ENCODE measurements at regions not wholly inside any gene's neighbourhood (a gene's known extent, or its start where the extent isn't known, plus 50 kb on each side); places are given as distances from the start of the nearest gene placed in this dataset.
"Not testable (repeated sequence)": the region's sequence is repeated elsewhere in the genome, so short reads cannot be mapped to it uniquely, and the experiment has no call there.

GRCh38 chr2:131682122-131682944 lies 154.6 kb downstream of the CCDC74A start:
- peak overlapping the region; percentile 94 for H2AFZ ChIP-seq (ENCODE audit: low read length)
- H3K4me2 ChIP-seq (ENCODE audit: insufficient read depth, low read length), result peak overlapping the region; percentile 81
- peaks cover 8% of the 10 kb centered on the region for H3K36me3 ChIP-seq (ENCODE audit: insufficient read depth, low read length)
- H4K20me1 ChIP-seq (ENCODE audit: insufficient read depth, low read length), result no peaks in the 10 kb centered on the region
- no peaks in the 10 kb centered on the region for H3K27me3 ChIP-seq (ENCODE audit: insufficient read depth, low read length)
- H3K79me2 ChIP-seq (ENCODE audit: insufficient read depth, low read length), result peaks cover 46% of the 10 kb centered on the region
- peaks cover 35% of the 10 kb centered on the region for H3K4me1 ChIP-seq (ENCODE audit: insufficient read depth, low read length)
- DNase-seq (ENCODE audit: insufficient read length, low spot score, missing footprints), result peak; percentile 93
- peak overlapping the region; percentile 91 for H3K27ac ChIP-seq (ENCODE audit: low read depth, low read length)
- peak overlapping the region; percentile 81 for H3K4me3 ChIP-seq (ENCODE audit: insufficient read depth, low read length)
- TF ChIP-seq, protein P1, sequence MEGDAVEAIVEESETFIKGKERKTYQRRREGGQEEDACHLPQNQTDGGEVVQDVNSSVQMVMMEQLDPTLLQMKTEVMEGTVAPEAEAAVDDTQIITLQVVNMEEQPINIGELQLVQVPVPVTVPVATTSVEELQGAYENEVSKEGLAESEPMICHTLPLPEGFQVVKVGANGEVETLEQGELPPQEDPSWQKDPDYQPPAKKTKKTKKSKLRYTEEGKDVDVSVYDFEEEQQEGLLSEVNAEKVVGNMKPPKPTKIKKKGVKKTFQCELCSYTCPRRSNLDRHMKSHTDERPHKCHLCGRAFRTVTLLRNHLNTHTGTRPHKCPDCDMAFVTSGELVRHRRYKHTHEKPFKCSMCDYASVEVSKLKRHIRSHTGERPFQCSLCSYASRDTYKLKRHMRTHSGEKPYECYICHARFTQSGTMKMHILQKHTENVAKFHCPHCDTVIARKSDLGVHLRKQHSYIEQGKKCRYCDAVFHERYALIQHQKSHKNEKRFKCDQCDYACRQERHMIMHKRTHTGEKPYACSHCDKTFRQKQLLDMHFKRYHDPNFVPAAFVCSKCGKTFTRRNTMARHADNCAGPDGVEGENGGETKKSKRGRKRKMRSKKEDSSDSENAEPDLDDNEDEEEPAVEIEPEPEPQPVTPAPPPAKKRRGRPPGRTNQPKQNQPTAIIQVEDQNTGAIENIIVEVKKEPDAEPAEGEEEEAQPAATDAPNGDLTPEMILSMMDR (IDR thresholded peaks at IDR 0.05; ENCODE audit: extremely low read depth, low read depth, low read length), result peak; percentile 28
- H3K9me3 ChIP-seq (ENCODE audit: low read depth, low read length), result no peaks in the 10 kb centered on the region

DNA sequence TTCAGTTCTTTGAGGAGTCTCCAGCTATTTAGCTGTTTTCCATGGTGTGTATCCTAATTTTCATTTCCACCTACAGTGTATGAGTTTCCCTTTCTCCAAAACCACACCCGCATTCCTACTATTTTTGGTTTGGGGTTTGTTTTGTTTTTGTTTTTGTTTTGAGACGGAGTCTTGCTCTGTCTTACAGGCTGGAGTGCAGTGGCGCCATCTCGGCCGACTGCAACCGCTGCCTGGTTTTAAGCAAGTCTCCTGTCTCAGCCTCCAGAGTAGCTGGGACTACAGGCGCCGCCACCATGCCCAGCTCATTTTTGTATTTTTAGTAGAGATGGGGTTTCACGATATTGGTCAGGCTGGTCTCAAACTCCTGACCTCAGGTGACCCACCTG lies 155.2 kb downstream of the CCDC74A start:
- Histone ChIP-seq H3K36me3 (ENCODE audit: insufficient read depth, low read length) (peaks cover 12% of the 10 kb centered on the region), H2AFZ (ENCODE audit: low read length) (peak overlapping the region; percentile 94), H3K4me3 (ENCODE audit: insufficient read depth, low read length) (peak overlapping the region; percentile 81), H3K4me1 (ENCODE audit: insufficient read depth, low read length) (peaks cover 40% of the 10 kb centered on the region), H3K4me2 (ENCODE audit: insufficient read depth, low read length) (peak overlapping the region; percentile 81), H3K79me2 (ENCODE audit: insufficient read depth, low read length) (peaks cover 52% of the 10 kb centered on the region), H3K27ac (ENCODE audit: low read depth, low read length) (peak overlapping the region; percentile 91)
- DNase-seq (ENCODE audit: insufficient read length, low spot score, missing footprints); H3K27me3 ChIP-seq (ENCODE audit: insufficient read depth, low read length); H3K9me3 ChIP-seq (ENCODE audit: low read depth, low read length); H4K20me1 ChIP-seq (ENCODE audit: insufficient read depth, low read length): not testable (repeated sequence)

DNA sequence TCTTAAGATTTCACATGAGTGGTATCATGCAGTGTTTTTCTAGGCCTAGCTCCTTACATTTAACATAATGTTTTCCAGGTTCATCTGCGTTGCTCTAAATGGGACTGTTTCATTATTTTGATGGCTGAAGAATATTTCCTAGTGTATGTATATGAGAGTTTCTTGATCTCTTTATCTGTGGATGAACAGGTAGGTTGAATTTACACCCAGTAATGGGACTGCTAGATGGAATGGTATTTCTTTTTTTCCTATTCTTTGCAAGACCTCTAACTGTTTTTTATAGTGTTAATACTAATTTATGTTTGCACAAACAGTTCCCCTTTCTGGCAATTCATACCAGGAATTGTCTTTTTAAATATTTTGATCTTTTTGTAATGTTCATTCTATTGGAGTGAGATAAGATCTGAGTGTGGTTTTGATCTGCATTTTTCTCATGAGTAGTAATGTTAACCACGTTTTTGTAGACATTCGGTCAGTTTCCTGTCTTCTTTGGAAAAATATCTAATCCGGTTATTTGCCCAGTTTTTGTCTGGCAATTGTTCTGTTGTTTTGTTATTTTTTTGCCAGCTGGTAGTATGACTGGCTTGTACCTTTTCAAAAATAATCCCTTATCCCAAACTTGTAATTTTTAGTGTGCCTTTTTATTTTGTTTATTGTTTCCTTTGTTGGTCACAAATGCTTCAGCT lies 157.1 kb downstream of the CCDC74A start:
- Histone ChIP-seq H3K4me1 (ENCODE audit: insufficient read depth, low read length) (peaks cover 40% of the 10 kb centered on the region), H3K36me3 (ENCODE audit: insufficient read depth, low read length) (peaks cover 24% of the 10 kb centered on the region), H3K4me3 (ENCODE audit: insufficient read depth, low read length) (peak overlapping the region; percentile 81), H3K79me2 (ENCODE audit: insufficient read depth, low read length) (peaks cover 54% of the 10 kb centered on the region), H3K4me2 (ENCODE audit: insufficient read depth, low read length) (peak overlapping the region; percentile 81), H3K27ac (ENCODE audit: low read depth, low read length) (peak overlapping the region; percentile 91)
- not testable (repeated sequence) for H3K9me3 ChIP-seq (ENCODE audit: low read depth, low read length); H4K20me1 ChIP-seq (ENCODE audit: insufficient read depth, low read length); H2AFZ ChIP-seq (ENCODE audit: low read length); H3K27me3 ChIP-seq (ENCODE audit: insufficient read depth, low read length); DNase-seq (ENCODE audit: insufficient read length, low spot score, missing footprints)

- H3K4me3 ChIP-seq (ENCODE audit: insufficient read depth, low read length); H3K9me3 ChIP-seq (ENCODE audit: low read depth, low read length); DNase-seq (ENCODE audit: insufficient read length, low spot score, missing footprints); H4K20me1 ChIP-seq (ENCODE audit: insufficient read depth, low read length); H2AFZ ChIP-seq (ENCODE audit: low read length); H3K27me3 ChIP-seq (ENCODE audit: insufficient read depth, low read length): not testable (repeated sequence)
- Histone ChIP-seq H3K4me2 (ENCODE audit: insufficient read depth, low read length) (peak overlapping the region; percentile 39), H3K4me1 (ENCODE audit: insufficient read depth, low read length) (peaks cover 40% of the 10 kb centered on the region), H3K27ac (ENCODE audit: low read depth, low read length) (peak overlapping the region; percentile 91), H3K79me2 (ENCODE audit: insufficient read depth, low read length) (peaks cover 61% of the 10 kb centered on the region), H3K36me3 (ENCODE audit: insufficient read depth, low read length) (peaks cover 32% of the 10 kb centered on the region)
Measured at GRCh38 chr2:131686164-131686893, 158.6 kb downstream of the CCDC74A start.

DNA sequence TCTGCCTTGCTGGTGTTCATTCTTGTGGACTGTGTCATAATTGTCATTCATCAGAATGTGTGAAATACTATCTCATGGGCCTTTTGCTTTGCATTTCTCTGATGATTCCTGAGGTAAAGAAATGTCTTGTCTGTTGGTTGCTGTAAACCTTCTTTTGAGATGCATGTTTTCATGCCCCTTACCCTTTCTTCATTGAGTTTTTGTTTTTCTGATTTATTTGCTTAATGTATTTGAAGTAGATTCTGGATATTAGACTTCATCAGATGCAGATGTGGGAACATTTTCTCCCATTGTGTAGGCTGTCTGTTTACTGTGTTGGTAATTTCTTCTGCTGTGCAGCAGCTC lies 159.2 kb downstream of the CCDC74A start:
- H3K27ac ChIP-seq (ENCODE audit: low read depth, low read length), result peak overlapping the region; percentile 24
- H3K4me1 ChIP-seq (ENCODE audit: insufficient read depth, low read length), result peaks cover 40% of the 10 kb centered on the region
- H3K4me3 ChIP-seq (ENCODE audit: insufficient read depth, low read length); H3K9me3 ChIP-seq (ENCODE audit: low read depth, low read length); H3K27me3 ChIP-seq (ENCODE audit: insufficient read depth, low read length); H2AFZ ChIP-seq (ENCODE audit: low read length); DNase-seq (ENCODE audit: insufficient read length, low spot score, missing footprints); H4K20me1 ChIP-seq (ENCODE audit: insufficient read depth, low read length): not testable (repeated sequence)
- H3K36me3 ChIP-seq (ENCODE audit: insufficient read depth, low read length), result peaks cover 33% of the 10 kb centered on the region
- H3K79me2 ChIP-seq (ENCODE audit: insufficient read depth, low read length), result peaks cover 65% of the 10 kb centered on the region
- H3K4me2 ChIP-seq (ENCODE audit: insufficient read depth, low read length), result peak overlapping the region; percentile 39

DNA sequence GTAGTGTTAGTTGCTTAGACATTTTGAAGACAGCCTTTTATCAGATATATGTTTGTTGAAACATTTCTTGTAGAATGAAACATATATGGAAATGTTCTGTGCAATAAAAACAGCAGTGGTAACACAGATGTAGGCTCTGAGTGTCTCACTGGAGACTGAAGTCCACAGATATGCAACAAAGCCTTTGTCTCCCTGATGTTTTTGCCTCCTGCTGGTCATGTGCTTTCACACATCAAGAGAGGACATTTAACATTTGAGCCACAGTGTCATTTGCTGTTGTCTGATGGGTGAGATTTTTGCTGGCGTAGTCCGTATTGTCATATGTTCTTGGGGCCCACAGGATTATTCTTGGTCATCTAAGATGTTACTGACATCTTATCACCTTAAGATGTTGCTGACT lies 161.4 kb downstream of the CCDC74A start:
- not testable (repeated sequence) for H3K9me3 ChIP-seq (ENCODE audit: low read depth, low read length); H2AFZ ChIP-seq (ENCODE audit: low read length); H4K20me1 ChIP-seq (ENCODE audit: insufficient read depth, low read length); H3K4me3 ChIP-seq (ENCODE audit: insufficient read depth, low read length); H3K4me2 ChIP-seq (ENCODE audit: insufficient read depth, low read length); DNase-seq (ENCODE audit: insufficient read length, low spot score, missing footprints); H3K27me3 ChIP-seq (ENCODE audit: insufficient read depth, low read length); H3K27ac ChIP-seq (ENCODE audit: low read depth, low read length)
- H3K36me3 ChIP-seq (ENCODE audit: insufficient read depth, low read length), result peaks cover 38% of the 10 kb centered on the region
- H3K79me2 ChIP-seq (ENCODE audit: insufficient read depth, low read length), result peaks cover 47% of the 10 kb centered on the region
- peaks cover 33% of the 10 kb centered on the region for H3K4me1 ChIP-seq (ENCODE audit: insufficient read depth, low read length)

DNA sequence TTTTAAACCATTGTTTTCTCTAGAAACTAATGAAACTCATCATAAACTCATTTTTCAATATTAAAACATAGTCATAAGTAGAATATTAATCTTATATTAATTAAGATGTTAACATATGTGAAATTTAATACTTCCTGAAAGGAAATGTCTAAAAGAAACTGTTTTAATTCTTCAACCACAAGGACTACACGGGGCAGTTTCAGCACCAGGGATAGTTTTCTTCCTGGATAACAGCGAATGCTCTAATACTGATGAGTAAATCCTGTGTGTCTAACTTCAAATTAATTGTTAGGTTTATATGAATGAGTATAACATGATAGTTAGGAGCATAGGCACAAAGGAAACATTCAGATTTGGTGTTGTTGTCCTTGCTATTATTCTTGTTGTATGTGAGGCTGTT lies 183.6 kb downstream of the CCDC74A start:
- H4K20me1 ChIP-seq (ENCODE audit: insufficient read depth, low read length); H3K27me3 ChIP-seq (ENCODE audit: insufficient read depth, low read length); H3K4me1 ChIP-seq (ENCODE audit: insufficient read depth, low read length); H3K9me3 ChIP-seq (ENCODE audit: low read depth, low read length); H3K4me2 ChIP-seq (ENCODE audit: insufficient read depth, low read length); DNase-seq (ENCODE audit: insufficient read length, low spot score, missing footprints); H3K27ac ChIP-seq (ENCODE audit: low read depth, low read length); H3K4me3 ChIP-seq (ENCODE audit: insufficient read depth, low read length); H2AFZ ChIP-seq (ENCODE audit: low read length); H3K79me2 ChIP-seq (ENCODE audit: insufficient read depth, low read length); H3K36me3 ChIP-seq (ENCODE audit: insufficient read depth, low read length): not testable (repeated sequence)
